IPS DF 19.7 (cell line): ENCODE measurements at regions not wholly inside any gene's neighbourhood (a gene's known extent, or its start where the extent isn't known, plus 50 kb on each side); places are given as distances from the start of the nearest gene placed in this dataset.
"Not testable (repeated sequence)": the region's sequence is repeated elsewhere in the genome, so short reads cannot be mapped to it uniquely, and the experiment has no call there.

ENCODE experiments used
- DNase-seq: peaks from one replicate; pipeline ENCODE4 v3.0.0-alpha.2; 2013; ENCODE audit warnings: low read depth, low spot score

GRCh38 chr17:33819539-33819938 lies 435.5 kb upstream of the CCL2 start:
- no peak for DNase-seq

- DNase-seq: no peak
Observed at GRCh38 chr17:33832262-33832661, 422.8 kb upstream of the CCL2 start.

GRCh38 chr17:33837281-33837680 lies 417.8 kb upstream of the CCL2 start:
- no peak for DNase-seq

- DNase-seq: no peak
Observed at GRCh38 chr17:33838281-33838680, 416.8 kb upstream of the CCL2 start.

- DNase-seq: no peak
Observed at GRCh38 chr17:33847900-33848299, 407.2 kb upstream of the CCL2 start.

GRCh38 chr17:33848433-33848832 lies 406.7 kb upstream of the CCL2 start:
- DNase-seq: no peak

GRCh38 chr17:33854596-33854995 lies 400.5 kb upstream of the CCL2 start:
- no peak for DNase-seq

- peak; percentile 15 for DNase-seq
Observed at GRCh38 chr17:33858121-33858520, 397.0 kb upstream of the CCL2 start.

GRCh38 chr17:33858682-33859081 lies 396.4 kb upstream of the CCL2 start:
- no peak for DNase-seq

- no peak for DNase-seq
Observed at GRCh38 chr17:33862772-33863602, 392.1 kb upstream of the CCL2 start.

- no peak for DNase-seq
Observed at GRCh38 chr17:33864758-33865229, 390.3 kb upstream of the CCL2 start.

- no peak for DNase-seq
Observed at GRCh38 chr17:33868899-33869298, 386.2 kb upstream of the CCL2 start.

- no peak for DNase-seq
Observed at GRCh38 chr17:33870936-33871335, 384.1 kb upstream of the CCL2 start.

- DNase-seq: no peak
Observed at GRCh38 chr17:33871720-33872540, 383.2 kb upstream of the CCL2 start.

- DNase-seq: no peak
Observed at GRCh38 chr17:33873201-33873617, 381.9 kb upstream of the CCL2 start.

GRCh38 chr17:33874617-33875060 lies 380.4 kb upstream of the CCL2 start:
- no peak for DNase-seq

GRCh38 chr17:33875973-33876372 lies 379.1 kb upstream of the CCL2 start:
- DNase-seq: no peak

GRCh38 chr17:33882273-33882672 lies 372.8 kb upstream of the CCL2 start:
- DNase-seq: not testable (repeated sequence)

GRCh38 chr17:33882677-33883076 lies 372.4 kb upstream of the CCL2 start:
- not testable (repeated sequence) for DNase-seq

GRCh38 chr17:33888455-33888854 lies 366.6 kb upstream of the CCL2 start:
- DNase-seq: no peak

- no peak for DNase-seq
Observed at GRCh38 chr17:33889040-33889439, 366.0 kb upstream of the CCL2 start.

- DNase-seq: no peak
Observed at GRCh38 chr17:33889766-33890165, 365.3 kb upstream of the CCL2 start.
